Spleen (tissue), 7 donors: ENCODE measurements at regions not wholly inside any gene's neighbourhood (a gene's known extent, or its start where the extent isn't known, plus 50 kb on each side); places are given as distances from the start of the nearest gene placed in this dataset.

Source experiments
- POLR2A ChIP-seq, 3 donors: fragments of 450-650 bp; IDR thresholded peaks; one replicate each; pipeline ENCODE4 v1.5.1; 2017; ENCODE audit warnings: antibody characterized with exemption in 3 of 3, mild to moderate bottlenecking in 1 of 3
- TF ChIP-seq, protein P1 (sequence below), 11 experiments: fragments of 200-600 bp in 7 of 11; fragments of 450-650 bp in 4 of 11; sonication (generic) in 4 of 11; IDR thresholded peaks in 8 of 11; conservative IDR thresholded peaks in 3 of 11; 1 replicate in 7 of 11; 2 replicates in 4 of 11; pipeline versions ENCODE4 v1.4.0 to v1.8.0; 2016 to 2021; ENCODE audit warnings: antibody characterized with exemption in 11 of 11, inconsistent platforms in 4 of 11, mild to moderate bottlenecking in 1 of 11
- donor health status: DM: no; HTN: no; CAD: no; lungs with moderate emphysema.
- donor health status: DM: no; HTN: no; CAD: no.
- donor health status: DM: no; HTN: no; CAD: no.

DNA sequence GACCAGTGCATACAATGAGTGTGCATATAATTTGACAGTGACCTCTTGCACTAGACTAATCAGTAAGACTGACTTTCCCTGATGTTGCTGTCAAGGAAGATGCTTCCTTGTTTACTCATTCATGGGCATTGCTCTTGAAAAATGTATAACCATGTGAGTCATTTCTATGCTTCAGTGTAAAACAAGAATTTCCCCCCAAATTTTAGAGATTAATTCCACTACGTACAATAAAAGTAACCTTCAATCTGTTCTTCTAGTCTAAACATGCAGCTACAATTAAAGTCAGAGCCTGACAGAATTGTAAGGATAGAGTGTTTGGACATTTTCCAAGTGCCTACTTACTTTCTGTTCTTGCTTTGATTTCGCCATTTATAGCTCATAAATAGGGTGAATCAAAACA lies 935.7 kb downstream of the RAPGEF2 start:
- TF ChIP-seq, protein P1, sequence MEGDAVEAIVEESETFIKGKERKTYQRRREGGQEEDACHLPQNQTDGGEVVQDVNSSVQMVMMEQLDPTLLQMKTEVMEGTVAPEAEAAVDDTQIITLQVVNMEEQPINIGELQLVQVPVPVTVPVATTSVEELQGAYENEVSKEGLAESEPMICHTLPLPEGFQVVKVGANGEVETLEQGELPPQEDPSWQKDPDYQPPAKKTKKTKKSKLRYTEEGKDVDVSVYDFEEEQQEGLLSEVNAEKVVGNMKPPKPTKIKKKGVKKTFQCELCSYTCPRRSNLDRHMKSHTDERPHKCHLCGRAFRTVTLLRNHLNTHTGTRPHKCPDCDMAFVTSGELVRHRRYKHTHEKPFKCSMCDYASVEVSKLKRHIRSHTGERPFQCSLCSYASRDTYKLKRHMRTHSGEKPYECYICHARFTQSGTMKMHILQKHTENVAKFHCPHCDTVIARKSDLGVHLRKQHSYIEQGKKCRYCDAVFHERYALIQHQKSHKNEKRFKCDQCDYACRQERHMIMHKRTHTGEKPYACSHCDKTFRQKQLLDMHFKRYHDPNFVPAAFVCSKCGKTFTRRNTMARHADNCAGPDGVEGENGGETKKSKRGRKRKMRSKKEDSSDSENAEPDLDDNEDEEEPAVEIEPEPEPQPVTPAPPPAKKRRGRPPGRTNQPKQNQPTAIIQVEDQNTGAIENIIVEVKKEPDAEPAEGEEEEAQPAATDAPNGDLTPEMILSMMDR (IDR thresholded peaks at IDR 0.05 in 8 of 11, conservative IDR thresholded peaks at IDR 0.05 in 3 of 11): no peak
- TF ChIP-seq POLR2A (IDR thresholded peaks at IDR 0.05): no peak
